HepG2 (cell line): ENCODE measurements at regions not wholly inside any gene's neighbourhood (a gene's known extent, or its start where the extent isn't known, plus 50 kb on each side); places are given as distances from the start of the nearest gene placed in this dataset.

Source experiments
- HNF4G ChIP-seq, 2 experiments: sonication (generic) in 1 of 2; formaldehyde crosslinking in 1 of 2; IDR thresholded peaks; 2 replicates each; pipeline versions ENCODE4 v1.4.0 to v1.6.1; 2011 to 2020; ENCODE audit warnings: borderline replicate concordance in 2 of 2, low read depth in 2 of 2, mild to moderate bottlenecking in 2 of 2, low read length in 1 of 2, missing genetic modification reagents in 1 of 2, moderate library complexity in 1 of 2
- RFX3 ChIP-seq: IDR thresholded peaks from 2 replicates; pipeline ENCODE4 v1.6.1; 2016; ENCODE audit warnings: missing biosample characterization, missing genetic modification reagents
- TAF1 ChIP-seq: sonication (generic); formaldehyde crosslinking; IDR thresholded peaks from 2 replicates; pipeline ENCODE4 v1.4.0; 2020; ENCODE audit warnings: missing genetic modification reagents
- ZNF720 ChIP-seq: sonication (generic); formaldehyde crosslinking; IDR thresholded peaks from 2 replicates; pipeline ENCODE4 v1.4.0; 2020; ENCODE audit warnings: missing genetic modification reagents
- TF ChIP-seq, protein P1 (sequence below): IDR thresholded peaks from 2 replicates; pipeline ENCODE4 v1.6.1; 2016; ENCODE audit warnings: mild to moderate bottlenecking, missing biosample characterization, missing genetic modification reagents
- TF ChIP-seq, protein P2 (sequence below), 2 experiments: sonication (generic) in 1 of 2; formaldehyde crosslinking in 1 of 2; IDR thresholded peaks; 2 replicates each; pipeline versions ENCODE4 v1.6.1 to v1.9.0; 2014 to 2022; ENCODE audit warnings: antibody characterized with exemption in 1 of 2, borderline replicate concordance in 1 of 2, inconsistent platforms in 1 of 2, low read depth in 1 of 2, missing genetic modification reagents in 1 of 2

DNA sequence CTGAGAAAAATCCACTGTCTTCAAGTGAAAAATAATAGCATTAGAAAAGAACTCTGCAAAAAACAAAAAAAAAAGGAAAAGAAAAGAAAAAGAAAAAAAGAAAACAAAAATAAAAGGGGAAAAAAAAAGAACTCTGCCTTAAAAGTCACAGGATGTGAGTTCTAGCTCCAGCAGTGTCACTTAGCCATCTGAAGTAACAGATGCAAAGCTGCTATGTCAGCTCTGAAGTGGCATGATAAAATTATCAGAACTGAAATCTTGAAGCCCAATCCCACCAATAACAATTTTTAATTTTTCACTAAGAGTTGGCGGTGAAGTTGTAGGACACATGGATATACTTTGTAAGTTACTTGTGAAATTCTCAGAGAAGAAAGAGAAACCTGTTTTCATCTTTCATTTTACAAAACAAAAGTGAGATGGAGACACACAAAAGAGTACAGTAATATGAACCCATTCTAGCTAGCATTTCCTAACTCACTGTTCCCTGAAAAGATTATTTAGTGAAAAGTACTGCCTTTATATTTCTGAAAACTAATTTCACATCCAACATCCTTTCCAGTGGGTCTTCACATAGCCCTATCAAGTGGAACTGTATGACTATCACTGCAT is 103.5 kb downstream of the ELAPOR2 start (continued):
- TF ChIP-seq TAF1 (CRISPR knock-in tag) (no peak), ZNF720 (CRISPR knock-in tag) (no peak), RFX3 (CRISPR knock-in tag) (no peak), HNF4G (IDR thresholded peaks at IDR 0.05; ENCODE audit: borderline replicate concordance, low read depth, low read length) (no peak), HNF4G (CRISPR knock-in tag; IDR thresholded peaks at IDR 0.05; ENCODE audit: borderline replicate concordance, low read depth) (no peak)
- TF ChIP-seq, protein P1, sequence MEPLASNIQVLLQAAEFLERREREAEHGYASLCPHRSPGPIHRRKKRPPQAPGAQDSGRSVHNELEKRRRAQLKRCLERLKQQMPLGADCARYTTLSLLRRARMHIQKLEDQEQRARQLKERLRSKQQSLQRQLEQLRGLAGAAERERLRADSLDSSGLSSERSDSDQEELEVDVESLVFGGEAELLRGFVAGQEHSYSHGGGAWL, result no peak
- TF ChIP-seq, protein P2, sequence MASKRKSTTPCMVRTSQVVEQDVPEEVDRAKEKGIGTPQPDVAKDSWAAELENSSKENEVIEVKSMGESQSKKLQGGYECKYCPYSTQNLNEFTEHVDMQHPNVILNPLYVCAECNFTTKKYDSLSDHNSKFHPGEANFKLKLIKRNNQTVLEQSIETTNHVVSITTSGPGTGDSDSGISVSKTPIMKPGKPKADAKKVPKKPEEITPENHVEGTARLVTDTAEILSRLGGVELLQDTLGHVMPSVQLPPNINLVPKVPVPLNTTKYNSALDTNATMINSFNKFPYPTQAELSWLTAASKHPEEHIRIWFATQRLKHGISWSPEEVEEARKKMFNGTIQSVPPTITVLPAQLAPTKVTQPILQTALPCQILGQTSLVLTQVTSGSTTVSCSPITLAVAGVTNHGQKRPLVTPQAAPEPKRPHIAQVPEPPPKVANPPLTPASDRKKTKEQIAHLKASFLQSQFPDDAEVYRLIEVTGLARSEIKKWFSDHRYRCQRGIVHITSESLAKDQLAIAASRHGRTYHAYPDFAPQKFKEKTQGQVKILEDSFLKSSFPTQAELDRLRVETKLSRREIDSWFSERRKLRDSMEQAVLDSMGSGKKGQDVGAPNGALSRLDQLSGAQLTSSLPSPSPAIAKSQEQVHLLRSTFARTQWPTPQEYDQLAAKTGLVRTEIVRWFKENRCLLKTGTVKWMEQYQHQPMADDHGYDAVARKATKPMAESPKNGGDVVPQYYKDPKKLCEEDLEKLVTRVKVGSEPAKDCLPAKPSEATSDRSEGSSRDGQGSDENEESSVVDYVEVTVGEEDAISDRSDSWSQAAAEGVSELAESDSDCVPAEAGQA (IDR thresholded peaks at IDR 0.05; ENCODE audit: low read depth), result no peak
- TF ChIP-seq, protein P2 (CRISPR knock-in tag; IDR thresholded peaks at IDR 0.05; ENCODE audit: borderline replicate concordance), result no peak
